GM18502 (cell line): ENCODE measurements at regions not wholly inside any gene's neighbourhood (a gene's known extent, or its start where the extent isn't known, plus 50 kb on each side); places are given as distances from the start of the nearest gene placed in this dataset.
"Not testable (repeated sequence)": the region's sequence is repeated elsewhere in the genome, so short reads cannot be mapped to it uniquely, and the experiment has no call there.

Source experiments
- ATAC-seq: cut with Tn5 transposase; IDR thresholded peaks from one replicate; pipeline ENCODE4 v1.9.1; 2021; ENCODE audit warnings: mild to moderate bottlenecking; ENCODE audit not compliant: unreplicated experiment, poor library complexity

DNA sequence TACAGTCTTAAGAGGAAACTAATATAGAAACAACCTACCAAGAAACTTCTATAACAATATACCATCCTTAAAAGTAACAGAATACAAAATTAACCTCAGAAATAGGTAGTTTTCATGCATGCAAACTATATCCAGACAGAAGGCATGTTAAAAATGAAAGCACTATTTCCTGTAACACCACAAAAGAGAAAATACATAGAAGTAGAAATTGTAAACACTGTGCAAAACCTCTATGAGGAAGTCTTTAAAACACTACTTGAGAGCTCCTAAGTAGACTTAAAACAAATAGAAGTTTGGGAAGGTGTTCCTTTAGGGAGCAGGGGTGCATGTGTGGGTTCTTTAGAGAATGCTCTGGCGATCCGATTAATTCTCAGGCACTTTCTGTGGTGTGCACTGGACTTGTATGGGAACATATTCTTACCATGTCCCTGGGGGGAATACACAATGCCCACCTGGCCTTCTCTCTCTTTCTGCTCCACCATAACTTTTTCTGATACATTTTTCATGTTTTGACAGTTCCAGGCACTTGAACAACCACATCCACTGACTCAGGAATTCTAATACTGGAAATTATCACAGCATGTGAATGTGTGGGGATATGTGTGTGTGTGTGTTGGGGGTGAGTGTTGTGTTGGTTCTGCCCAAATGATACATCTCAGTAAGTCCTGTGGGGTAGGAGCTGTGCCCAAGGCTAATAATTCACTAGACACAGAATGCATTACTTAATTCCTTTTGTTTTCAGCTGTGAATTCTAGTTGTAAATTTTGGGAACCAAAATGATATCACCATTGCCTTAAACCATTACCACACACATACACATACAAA, 866.3 kb upstream of the B3GALT2 start:
- peak; percentile 59 for ATAC-seq

DNA sequence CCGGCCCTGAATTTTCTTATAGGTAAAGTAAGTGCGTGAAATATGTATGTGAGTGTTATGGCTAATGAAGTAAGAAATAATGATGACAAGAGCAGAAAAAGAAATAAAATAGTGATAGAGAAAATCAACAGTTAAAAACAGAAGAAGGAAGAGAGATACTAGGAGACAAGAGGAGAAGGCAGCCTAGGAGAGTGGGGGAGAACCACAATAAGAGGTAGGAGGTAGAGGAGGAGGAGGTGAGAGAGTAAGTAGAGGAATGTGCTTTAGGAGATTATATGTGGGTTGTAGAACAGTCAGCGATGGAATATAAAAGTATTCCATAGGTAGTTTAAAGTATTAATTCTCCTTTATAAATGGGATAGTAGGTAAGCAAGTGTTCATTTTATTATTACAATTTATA, 861.5 kb upstream of the B3GALT2 start:
- ATAC-seq = no peak

DNA sequence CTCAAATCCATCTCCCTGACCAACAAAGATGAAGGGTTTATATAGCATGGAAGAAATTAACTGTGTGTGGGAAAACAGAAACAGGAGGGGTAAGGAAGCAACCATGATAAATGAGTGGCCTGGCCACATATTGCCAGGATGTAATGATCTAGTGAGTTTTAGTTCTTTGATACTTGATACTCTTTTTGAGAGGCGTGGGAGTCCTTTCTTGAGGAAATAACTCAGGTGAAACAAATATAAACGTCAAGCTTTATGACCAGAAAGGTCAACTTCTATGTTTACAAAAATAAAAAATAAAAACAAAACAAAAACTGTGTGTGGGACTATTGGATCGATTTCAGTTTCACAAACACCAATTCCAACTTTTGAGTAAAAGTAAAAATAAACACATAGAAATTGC, 860.8 kb upstream of the B3GALT2 start:
- ATAC-seq = no peak

DNA sequence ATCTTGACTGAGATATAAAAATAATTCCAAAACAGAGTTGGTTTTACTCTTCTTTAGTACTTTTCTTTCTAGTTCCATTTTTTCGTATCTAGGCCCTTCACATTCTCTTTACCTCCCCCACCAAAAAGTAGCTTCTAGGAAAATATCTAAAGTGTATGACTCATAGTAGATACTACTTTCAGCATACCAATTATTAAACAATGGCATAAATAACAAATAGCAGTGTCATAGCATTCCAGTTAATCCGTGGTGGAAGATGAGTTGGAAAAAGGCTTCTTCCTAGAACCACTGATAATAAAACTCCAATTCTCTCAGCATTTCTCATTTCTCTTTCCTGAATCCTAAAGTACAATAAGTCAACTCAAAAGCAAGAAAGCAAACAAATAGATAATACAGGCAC, 859.0 kb upstream of the B3GALT2 start:
- no peak for ATAC-seq

DNA sequence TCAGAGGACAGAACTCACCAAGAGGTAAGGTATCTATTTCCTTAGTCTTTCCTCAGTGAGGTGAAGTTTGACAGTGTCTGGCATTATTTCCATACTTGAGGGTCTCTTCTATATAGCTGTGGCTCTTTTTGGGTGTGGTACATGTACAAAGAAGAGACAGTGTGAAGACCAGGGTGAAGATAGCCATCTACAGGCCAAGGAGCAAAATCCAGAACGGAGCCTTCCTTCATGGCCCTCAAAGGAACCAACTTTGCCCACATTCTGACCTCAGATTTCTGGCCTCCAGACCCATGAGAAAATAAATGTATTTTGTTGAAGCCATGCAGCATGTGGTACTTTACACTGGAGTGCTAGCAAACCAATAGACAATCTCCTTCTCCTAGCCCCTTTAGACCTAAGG, 858.5 kb upstream of the B3GALT2 start:
- ATAC-seq = no peak

DNA sequence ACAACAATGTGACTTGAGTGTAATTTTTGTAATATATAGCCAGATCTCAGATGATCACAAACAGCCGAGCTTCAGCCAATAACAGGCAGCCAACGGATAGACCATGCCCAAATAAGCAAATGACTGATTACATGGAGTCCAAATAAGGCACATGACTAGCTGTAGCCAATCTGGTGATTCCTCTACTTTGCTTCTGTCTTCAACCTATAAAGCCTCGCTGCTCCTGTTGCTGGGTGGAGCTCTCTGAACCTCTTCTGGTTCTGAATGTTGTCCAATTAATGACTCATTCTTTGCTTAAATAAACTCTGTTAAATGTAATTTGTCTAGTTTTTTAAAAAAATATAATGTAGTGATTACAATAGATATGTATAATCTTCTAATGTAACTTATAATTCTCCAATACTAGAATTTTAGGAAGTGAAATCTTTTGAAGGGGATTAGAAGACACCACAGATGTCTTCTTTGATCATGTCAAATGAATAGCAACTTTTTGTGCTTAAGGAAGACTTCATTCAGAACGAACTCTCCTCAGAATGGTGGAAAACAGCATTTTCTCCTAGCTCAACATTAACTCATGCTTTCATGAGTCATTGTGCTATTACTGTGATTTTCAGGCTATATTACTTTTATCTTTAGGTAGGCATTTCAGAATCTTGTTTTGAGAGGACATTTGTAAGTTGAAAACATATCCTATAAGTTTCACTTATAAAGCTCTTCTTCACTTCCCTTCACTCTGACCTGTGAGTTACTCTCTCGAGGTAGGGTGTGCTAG, 857.8 kb upstream of the B3GALT2 start:
- ATAC-seq = no peak

DNA sequence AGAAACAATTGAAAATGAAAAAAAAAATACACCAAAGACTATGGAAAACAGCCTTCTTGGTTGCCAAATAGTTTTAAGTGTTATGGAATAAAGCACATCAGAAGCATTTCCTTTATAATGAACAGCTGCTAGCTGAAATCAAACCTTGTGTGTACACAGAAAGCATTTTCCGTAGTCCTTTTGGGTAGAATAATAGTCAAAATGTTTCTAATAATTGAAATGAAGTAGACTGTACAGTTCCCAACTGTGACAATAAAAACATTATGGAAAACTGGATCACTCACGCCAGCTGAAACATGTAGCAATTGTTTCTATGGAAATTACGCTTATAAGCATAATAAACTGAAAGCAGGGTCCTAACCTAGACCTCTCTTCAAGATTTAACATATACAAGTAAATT, 856.3 kb upstream of the B3GALT2 start:
- no peak for ATAC-seq

DNA sequence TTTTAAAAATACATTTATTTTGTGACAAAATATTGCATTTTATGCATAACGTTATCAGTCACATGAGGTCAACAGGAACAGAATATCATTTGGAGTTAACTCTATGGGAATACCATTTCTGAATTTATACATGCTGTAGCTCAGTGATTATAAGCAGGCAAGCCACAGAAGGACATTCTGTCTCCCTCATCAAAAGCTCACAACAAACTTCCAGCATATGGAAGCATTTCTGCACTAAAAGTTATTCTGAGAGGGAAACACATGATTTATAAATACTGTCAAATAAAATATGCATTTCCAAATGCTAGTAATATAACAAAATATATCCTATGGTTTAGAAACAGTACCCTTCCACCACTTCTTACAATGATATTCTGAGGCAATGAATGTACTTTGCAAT, 854.1 kb upstream of the B3GALT2 start:
- no peak for ATAC-seq

DNA sequence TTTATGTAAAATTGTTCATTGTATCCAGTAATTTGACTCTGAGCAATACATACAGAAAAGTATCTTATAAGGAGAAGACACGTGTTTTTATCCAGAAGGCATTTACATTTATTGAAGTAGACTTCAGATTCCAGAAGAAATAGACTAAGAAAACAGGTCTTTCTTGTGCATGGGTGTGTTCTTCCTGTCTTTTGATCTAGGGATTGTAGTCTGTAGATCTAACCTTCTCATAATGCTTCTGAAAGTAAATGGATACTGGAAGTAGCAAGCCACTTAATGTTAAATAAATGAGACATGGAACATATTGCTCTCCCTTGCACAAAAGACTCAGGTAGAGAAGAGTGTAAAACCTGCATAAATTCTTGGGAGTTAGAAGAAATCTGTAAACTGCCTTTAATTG, 853.2 kb upstream of the B3GALT2 start:
- no peak for ATAC-seq

DNA sequence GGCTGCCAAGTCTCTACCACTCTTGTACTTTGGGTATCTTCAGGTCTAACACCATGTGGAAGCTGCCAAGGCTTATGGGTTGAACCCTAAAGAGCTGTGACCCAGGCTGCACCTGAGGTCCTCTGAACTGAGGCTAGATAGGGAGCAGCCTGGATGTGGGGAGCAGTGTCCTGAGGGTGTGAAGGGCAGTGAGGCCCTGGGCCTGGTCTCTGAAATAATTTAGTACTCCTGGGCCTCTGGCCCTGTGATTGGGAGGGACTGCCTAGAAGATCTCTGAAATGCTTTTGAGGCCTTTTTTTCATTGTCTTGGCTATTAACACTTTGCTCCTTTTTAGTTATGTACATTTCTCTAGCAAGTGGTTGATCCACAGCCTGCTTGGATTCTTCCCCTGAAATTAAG, 847.2 kb upstream of the B3GALT2 start:
- no peak for ATAC-seq

DNA sequence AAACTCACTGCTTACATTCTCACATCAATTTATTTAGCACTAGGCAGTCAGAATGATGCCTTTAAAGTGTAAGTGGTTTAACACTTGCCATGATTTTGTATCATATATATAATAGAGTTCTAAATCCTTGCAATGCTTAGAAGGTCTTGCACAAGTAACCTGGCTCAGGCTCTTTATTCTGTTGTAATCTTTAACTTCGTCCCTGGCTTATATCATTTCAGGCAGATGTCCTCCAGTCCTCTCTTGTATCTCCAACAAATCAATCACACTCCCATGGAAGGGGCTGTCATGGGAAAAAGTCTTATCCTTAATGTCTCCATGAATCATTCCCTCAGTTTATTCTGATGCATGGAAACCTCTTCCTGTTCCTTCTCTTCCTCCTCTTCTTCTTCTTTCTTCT, 841.6 kb upstream of the B3GALT2 start:
- ATAC-seq = no peak

DNA sequence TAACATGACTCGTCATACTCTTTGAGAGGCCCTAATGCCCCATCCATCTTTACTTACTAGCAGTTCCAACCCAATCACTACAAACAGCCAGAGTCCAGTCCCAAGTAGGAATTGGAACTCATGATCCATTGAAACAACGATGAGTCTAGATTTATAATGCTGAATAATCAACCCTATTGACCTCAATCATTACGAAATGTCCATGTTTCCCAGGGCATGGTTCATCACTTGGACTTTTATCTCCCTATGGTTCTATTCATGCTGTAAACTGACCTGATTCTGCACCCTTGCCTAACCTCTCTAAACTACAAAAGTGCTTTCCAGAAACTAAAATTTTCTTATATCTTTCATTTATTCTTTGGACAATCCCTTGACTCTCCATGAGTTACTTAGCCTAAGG, 840.0 kb upstream of the B3GALT2 start:
- ATAC-seq = no peak

DNA sequence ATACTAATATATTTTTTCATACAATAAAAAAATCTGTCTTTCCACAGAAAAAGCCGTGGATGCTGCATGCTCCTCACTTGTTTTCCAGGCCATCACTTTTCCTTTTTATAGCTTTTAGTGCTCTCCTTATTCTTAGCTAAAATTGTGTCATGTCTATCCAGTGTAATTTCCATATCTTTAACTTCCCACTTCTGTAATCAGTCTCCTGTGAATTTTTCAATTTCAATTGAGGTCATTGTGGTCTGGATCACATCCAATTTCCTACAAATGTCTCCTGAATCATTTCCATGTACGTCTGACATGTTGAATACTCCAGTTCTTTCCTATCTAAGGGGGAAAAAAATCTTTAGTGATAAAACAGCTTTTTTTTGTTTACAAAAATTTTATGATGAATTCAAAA, 838.2 kb upstream of the B3GALT2 start:
- no peak for ATAC-seq

DNA sequence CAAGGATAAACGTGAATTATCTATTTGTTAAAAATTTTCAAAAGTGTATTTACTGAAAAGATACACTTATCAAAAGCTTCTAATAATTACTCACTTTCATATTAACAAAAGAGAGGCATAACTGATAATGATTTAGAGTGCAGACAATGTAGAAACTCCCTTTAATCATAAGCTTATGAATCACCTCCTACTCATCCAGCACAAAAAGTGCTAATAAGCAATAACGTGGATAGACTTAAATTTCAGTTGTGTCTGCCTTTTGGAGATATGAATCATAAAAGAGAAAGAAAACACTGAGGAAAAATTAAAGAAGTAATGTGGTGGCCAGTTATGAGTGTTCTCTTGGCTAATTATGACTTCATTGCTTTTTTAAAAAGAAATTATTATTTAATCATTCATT, 827.6 kb upstream of the B3GALT2 start:
- ATAC-seq = no peak

DNA sequence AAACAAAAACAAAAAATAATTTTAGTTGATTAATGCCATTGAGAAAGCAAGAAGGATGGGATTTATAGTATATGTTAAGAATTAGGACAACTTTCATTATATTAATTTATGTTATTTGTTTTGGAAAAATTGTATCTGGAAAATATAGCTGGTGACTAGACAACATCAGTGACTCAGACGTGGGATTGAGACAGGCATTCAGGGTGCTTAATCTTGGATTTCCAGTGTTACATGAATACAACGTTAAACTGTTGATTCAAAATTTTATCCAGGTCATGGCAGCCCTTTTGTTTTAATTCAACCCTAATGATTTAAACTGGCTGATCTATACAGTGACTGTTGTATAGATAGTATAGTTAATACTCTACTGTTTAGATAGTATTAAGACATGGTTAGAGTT, 827.1 kb upstream of the B3GALT2 start:
- ATAC-seq = no peak

DNA sequence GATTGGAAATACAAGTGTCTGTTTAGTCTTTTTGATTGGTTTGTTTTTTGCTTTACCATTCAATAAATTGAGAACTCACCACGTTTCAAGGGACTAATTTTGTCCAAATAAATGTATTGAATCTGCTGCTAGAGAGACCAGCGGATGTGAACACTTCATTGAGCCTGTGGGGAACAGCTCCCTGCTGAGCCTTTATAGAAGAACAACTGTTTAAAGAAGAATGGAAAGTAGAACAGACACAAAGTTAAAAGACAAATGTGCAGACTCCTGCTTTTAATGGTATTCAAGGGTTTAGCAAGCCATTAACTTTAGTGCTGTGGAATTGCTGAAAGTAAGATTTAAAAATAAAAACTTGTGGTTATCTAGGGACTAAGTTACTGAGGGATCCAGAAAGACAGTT, 817.7 kb upstream of the B3GALT2 start:
- no peak for ATAC-seq

DNA sequence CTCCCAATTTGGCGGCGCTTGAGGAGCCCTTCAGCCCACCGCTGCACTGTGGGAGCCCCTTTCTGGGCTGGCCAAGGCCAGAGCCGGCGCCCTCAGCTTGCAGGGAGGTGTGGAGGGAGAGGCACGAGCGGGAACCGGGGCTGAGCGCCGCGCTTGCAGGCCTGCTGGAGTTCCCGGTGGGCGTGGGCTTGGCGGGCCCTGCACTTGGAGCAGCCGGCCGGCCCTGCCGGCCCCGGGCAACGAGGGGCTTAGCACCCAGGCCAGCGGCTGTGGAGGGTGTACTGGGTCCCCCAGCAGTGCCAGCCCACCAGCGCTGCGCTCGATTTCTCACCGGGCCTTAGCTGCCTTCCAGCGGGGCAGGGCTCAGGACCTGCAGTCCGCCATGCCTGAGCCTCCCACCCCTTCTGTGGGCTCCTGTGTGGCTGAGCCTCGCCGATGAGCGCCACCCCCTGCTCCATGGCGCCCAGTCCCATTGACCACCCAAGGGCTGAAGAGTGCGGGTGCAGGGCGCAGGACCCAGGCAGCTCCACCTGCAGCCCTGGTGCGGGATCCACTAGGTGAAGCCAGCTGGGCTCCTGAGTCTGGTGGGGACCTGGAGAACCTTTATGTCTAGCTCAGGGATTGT, 815.4 kb upstream of the B3GALT2 start:
- ATAC-seq = not testable (repeated sequence)

DNA sequence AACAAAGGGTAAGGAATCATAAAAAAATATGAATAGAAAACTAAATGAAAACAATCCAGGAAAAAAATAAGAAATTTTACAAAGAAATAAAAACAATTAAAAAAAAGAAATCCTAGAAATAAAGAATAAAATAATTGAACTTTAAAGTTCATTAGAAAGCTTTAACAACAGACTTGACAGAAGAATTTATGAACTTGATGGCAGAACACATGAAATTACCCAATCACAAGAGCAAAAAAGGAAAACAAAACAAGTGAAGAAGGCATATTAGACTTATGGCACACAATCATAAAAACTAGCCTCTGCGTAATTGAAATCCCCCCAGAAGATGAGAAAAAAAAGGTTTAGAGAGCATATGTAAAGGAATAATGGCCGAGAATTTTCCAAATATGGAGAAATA, 802.5 kb upstream of the B3GALT2 start:
- no peak for ATAC-seq

DNA sequence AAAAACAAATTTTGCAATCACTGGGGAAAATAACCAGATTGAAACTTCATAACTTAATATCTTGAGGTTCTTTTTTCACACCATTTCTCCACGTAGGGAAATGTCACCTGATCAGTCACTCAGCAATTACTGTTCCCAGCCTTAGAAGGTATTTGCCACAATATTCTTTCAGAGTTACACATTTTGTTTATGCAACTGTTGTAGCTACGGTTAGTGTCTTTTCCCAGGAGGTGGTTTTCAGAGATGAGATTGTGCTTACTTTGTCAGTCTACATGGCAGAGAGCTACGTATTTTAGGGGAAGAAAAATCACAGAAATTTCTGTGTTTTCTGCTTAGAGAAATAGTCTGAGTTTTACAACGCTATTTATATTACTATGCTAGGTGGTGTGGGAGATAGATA, 792.8 kb upstream of the B3GALT2 start:
- no peak for ATAC-seq

DNA sequence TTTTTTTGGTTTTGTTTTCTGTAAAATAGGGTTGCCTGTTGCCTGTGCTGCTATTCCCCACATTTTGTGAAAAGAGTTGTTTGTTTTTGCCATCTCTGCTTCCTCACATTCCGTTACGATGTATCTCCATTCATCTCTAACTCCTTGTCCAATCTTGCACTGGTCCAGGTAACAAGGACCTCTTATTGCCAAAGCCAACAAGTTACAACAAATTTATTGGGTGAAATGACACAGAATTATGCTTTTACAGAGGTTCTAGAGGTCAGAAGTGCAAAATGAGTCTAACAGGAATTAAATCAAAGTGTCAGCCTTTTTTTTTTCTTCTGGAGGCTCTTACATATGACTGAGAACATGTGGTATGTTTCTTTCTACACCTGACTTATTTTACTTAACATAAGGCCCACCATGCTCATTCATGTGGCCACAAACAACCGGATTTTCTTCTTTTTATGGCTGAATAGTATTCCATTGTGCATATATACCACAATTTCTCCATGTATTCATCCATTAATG, 787.9 kb upstream of the B3GALT2 start:
- ATAC-seq = no peak

DNA sequence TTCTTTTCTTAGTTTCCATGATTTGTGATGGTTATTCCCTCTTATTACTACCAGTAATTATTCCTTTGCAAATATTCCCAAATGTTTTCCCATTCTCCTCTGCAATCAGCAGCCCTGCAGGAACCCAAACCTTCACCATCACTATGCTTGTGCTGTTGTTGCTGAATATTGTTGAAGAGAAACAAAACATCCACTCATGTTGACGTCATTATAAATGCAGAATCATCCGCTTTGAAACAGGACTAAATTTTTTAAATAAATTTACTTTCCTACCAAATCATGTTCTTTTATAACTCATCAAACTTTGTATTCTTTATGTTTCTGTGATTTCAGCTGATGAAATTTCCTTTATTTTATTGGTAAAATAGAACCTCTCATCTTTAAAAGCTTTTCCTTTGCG, 787.0 kb upstream of the B3GALT2 start:
- no peak for ATAC-seq
